ENCODE measurements at regions not wholly inside any gene's neighbourhood (a gene's known extent, or its start where the extent isn't known, plus 50 kb on each side); places are given as distances from the start of the nearest gene placed in this dataset.
A peak's percentile ranks its signal among the peaks of the same experiment; 100 is the strongest.

DNA sequence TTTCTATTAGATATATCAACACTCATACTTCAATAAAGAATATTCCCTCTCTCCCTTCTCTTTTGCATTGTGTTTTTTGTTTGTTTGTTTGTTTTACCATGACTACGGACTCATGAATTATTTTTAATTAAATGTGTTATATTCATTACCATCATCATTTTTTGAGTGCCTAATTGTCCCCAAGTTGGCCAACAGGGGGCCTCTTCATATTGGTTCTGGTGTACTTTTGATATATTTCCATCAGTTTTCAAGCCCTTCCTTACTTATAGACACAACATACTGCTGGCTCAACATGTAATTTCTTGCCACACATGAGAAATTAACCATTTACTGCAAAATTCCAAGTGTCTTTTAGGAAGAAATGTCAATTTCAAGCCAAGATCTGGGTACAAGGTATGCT, 54.5 kb upstream of the GPC6 start:
- Mint-ChIP-seq H3K27me3 (ENCODE audit: low read depth) (no peaks in the 10 kb centered on the region), H3K9me3 (ENCODE audit: low read depth) (peaks cover 36% of the 10 kb centered on the region), H3K4me3 (ENCODE audit: unreplicated experiment) (no peak overlapping the region)

DNA sequence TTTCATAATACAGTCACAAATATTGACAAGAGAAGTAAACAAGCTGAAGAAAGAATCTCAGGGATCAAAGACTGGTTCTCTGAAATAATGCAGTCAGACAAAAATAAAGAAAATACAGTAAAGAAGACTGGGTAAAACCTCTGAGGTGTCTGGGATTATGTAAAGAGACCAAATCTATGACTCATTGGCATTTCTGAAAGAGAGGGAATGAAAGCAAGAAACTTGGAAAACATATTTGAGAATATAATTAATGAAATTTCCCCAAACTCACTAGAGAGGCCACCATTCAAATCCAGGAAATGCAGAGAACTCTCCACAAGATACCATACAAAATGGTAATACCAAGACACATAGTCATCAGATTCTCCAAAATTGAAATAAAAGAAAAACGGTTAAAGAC, 53.0 kb upstream of the GPC6 start:
- peaks cover 11% of the 10 kb centered on the region for H3K4me1 Mint-ChIP-seq (ENCODE audit: low read depth)
- DNase-seq (ENCODE audit: low spot score), result no peak

More for the DNA sequence above, 54.5 kb upstream of the GPC6 start:
- TF ChIP-seq, protein P1, sequence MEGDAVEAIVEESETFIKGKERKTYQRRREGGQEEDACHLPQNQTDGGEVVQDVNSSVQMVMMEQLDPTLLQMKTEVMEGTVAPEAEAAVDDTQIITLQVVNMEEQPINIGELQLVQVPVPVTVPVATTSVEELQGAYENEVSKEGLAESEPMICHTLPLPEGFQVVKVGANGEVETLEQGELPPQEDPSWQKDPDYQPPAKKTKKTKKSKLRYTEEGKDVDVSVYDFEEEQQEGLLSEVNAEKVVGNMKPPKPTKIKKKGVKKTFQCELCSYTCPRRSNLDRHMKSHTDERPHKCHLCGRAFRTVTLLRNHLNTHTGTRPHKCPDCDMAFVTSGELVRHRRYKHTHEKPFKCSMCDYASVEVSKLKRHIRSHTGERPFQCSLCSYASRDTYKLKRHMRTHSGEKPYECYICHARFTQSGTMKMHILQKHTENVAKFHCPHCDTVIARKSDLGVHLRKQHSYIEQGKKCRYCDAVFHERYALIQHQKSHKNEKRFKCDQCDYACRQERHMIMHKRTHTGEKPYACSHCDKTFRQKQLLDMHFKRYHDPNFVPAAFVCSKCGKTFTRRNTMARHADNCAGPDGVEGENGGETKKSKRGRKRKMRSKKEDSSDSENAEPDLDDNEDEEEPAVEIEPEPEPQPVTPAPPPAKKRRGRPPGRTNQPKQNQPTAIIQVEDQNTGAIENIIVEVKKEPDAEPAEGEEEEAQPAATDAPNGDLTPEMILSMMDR (IDR thresholded peaks at IDR 0.05), result peak; percentile 57
- no peak for DNase-seq (ENCODE audit: low spot score)
- no peak overlapping the region for H3K27ac Mint-ChIP-seq (ENCODE audit: unreplicated experiment)
- H3K4me1 Mint-ChIP-seq (ENCODE audit: low read depth), result peaks cover 11% of the 10 kb centered on the region
- H3K36me3 Mint-ChIP-seq (ENCODE audit: low read depth), result peaks cover 7% of the 10 kb centered on the region

DNA sequence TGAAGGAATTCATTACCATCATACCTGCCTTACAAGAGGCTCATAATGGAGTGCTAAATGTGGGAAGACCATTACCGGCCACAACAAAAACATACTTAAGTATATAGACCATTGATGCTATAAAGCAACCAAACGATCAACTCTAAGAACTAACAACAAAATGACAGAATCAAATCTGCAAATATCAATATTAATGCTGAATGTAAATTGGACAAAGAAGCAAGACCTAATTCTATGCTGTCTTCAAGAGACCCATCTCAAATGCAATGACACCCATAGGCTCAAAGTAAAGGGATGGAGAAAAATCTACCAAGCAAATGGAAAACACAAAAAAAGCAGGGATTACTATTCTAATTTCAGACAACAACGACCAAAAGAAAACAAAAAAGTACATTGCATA, 52.3 kb upstream of the GPC6 start:
- no peaks in the 10 kb centered on the region for H3K27me3 Mint-ChIP-seq (ENCODE audit: low read depth)
- DNase-seq (ENCODE audit: low spot score), result no peak
- H3K4me1 Mint-ChIP-seq (ENCODE audit: low read depth), result peaks cover 11% of the 10 kb centered on the region
- no peak overlapping the region for H3K4me3 Mint-ChIP-seq (ENCODE audit: unreplicated experiment)
- no peak overlapping the region for H3K27ac Mint-ChIP-seq (ENCODE audit: unreplicated experiment)
- H3K9me3 Mint-ChIP-seq (ENCODE audit: low read depth), result peaks cover 36% of the 10 kb centered on the region
- H3K36me3 Mint-ChIP-seq (ENCODE audit: low read depth), result peaks cover 7% of the 10 kb centered on the region
- TF ChIP-seq, protein P1 (IDR thresholded peaks at IDR 0.05), result no peak

More for the DNA sequence above, 53.0 kb upstream of the GPC6 start:
- no peak overlapping the region for H3K4me3 Mint-ChIP-seq (ENCODE audit: unreplicated experiment)
- H3K9me3 Mint-ChIP-seq (ENCODE audit: low read depth), result peaks cover 36% of the 10 kb centered on the region
- peaks cover 7% of the 10 kb centered on the region for H3K36me3 Mint-ChIP-seq (ENCODE audit: low read depth)
- no peaks in the 10 kb centered on the region for H3K27me3 Mint-ChIP-seq (ENCODE audit: low read depth)
- H3K27ac Mint-ChIP-seq (ENCODE audit: unreplicated experiment), result peak overlapping the region; percentile 32
- TF ChIP-seq, protein P1 (IDR thresholded peaks at IDR 0.05), result no peak
